AG09319 (cell line): ENCODE measurements at regions not wholly inside any gene's neighbourhood (a gene's known extent, or its start where the extent isn't known, plus 50 kb on each side); places are given as distances from the start of the nearest gene placed in this dataset.

ENCODE experiments used
- DNase-seq: peaks from one replicate; pipeline ENCODE4 v3.0.0-alpha.2; 2010; ENCODE audit warnings: low read depth; ENCODE audit errors: extremely low read depth
- TF ChIP-seq, protein P1 (sequence below): IDR thresholded peaks from 2 replicates; pipeline ENCODE4 v1.5.1; 2011; ENCODE audit warnings: low read depth, mild to moderate bottlenecking, inconsistent platforms, low read length, moderate library complexity

GRCh38 chr10:33981301-33981700 is 646.8 kb upstream of the NRP1 start:
- DNase-seq, result no peak
- TF ChIP-seq, protein P1, sequence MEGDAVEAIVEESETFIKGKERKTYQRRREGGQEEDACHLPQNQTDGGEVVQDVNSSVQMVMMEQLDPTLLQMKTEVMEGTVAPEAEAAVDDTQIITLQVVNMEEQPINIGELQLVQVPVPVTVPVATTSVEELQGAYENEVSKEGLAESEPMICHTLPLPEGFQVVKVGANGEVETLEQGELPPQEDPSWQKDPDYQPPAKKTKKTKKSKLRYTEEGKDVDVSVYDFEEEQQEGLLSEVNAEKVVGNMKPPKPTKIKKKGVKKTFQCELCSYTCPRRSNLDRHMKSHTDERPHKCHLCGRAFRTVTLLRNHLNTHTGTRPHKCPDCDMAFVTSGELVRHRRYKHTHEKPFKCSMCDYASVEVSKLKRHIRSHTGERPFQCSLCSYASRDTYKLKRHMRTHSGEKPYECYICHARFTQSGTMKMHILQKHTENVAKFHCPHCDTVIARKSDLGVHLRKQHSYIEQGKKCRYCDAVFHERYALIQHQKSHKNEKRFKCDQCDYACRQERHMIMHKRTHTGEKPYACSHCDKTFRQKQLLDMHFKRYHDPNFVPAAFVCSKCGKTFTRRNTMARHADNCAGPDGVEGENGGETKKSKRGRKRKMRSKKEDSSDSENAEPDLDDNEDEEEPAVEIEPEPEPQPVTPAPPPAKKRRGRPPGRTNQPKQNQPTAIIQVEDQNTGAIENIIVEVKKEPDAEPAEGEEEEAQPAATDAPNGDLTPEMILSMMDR, result no peak

DNA sequence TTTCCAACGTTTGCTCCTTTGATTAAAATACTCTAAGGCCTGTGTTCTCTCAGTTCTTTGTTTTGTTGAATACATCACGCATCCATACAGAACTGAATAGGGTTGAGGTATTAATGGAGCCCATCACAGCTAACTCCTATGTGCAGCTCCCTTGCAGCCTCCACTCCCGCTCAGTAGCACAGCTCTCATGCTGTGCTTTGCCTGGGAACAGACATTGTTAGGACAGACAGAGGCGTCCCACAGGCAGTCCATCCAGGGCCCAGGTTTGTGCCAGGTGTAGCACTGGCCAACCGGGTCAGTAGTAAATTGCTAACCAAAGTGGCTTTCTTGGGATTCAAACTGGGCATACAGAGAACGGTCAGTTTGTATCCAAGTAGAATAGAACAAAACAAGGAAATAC is 644.7 kb upstream of the NRP1 start:
- TF ChIP-seq, protein P1, result no peak
- no peak for DNase-seq

DNA sequence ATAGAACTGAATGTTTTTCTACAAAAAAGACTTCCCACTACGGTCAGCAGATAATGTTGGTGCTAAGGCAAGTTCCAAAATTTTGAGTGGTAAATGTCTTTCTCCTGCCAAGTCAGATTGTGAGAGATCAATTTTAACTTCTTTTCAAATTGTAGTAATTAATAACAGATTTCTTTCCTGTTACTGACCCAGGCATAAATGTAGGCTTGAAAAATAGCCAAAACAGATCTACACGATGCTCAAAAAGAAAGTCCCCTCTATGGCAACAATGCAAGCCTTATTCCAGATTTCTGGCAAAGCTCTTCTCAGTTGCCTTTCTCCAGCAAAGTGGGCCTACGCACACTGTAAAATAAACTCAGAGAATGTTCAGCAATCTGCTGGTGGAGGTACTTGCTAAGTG is 641.0 kb upstream of the NRP1 start:
- no peak for DNase-seq
- TF ChIP-seq, protein P1, result no peak

DNA sequence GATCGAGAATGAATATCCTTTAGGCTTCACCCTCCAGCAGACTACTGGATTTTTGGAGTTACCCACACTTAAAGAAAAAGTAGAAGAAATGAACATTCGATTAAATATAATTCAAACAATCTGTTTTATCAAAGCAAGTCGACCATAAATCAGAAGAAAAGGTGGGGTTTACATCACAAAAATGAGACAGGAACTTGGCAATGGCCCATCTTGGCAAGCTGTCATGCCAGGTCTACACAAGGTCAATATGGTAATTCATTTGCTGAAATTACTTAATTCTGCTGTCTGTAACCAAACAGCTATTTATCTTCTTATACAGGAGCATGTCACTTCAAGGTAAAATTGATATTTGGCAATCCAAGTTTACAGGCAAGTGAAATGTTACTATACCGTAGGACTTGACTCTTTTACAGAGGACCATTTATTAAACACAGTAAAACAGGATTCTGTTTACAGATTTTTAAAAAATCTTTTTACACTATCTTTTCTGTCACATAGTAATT is 640.6 kb upstream of the NRP1 start:
- TF ChIP-seq, protein P1, result no peak
- DNase-seq, result no peak

- TF ChIP-seq, protein P1, result no peak
- DNase-seq, result no peak
Measured at GRCh38 chr10:33968983-33969382, 634.5 kb upstream of the NRP1 start.

- DNase-seq, result no peak
- TF ChIP-seq, protein P1, result no peak
Measured at GRCh38 chr10:33967606-33968120, 633.2 kb upstream of the NRP1 start.

DNA sequence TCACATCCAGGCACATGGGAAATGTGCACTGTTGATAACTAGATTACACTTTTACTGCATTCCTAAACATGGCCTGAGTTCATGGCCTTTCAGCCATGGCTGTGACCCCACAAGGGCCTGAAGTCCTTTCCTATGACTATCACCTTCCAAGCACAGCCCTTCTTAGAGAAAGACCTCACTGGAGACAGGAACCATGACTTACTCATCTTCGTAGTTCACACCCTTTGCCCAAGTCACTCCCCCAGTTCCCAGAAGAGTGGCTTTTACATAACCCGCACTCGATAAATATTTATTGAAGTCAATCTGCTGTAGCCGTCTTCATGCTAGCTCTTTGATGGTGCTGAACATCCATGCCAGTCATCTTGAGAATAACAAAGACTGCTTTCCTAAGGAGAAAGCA is 632.5 kb upstream of the NRP1 start:
- TF ChIP-seq, protein P1, result no peak
- no peak for DNase-seq
